GM21390 (cell line): ENCODE measurements at regions not wholly inside any gene's neighbourhood (a gene's known extent, or its start where the extent isn't known, plus 50 kb on each side); places are given as distances from the start of the nearest gene placed in this dataset.

Experiments
- ATAC-seq: cut with Tn5 transposase; IDR thresholded peaks from one replicate; pipeline ENCODE4 v1.9.1; 2021; ENCODE audit not compliant: unreplicated experiment

GRCh38 chr4:11739992-11740391 is 311.3 kb upstream of the HS3ST1 start:
- no peak for ATAC-seq

- no peak for ATAC-seq
These were observed 308.3 kb upstream of the HS3ST1 start for GRCh38 chr4:11736978-11737377.

GRCh38 chr4:11735651-11736050 is 307.0 kb upstream of the HS3ST1 start:
- no peak for ATAC-seq

- ATAC-seq, result no peak
These were observed 303.5 kb upstream of the HS3ST1 start for GRCh38 chr4:11732155-11732554.

- no peak for ATAC-seq
These were observed 301.9 kb upstream of the HS3ST1 start for GRCh38 chr4:11730545-11730944.

GRCh38 chr4:11729548-11729947 is 300.9 kb upstream of the HS3ST1 start:
- ATAC-seq, result no peak

- ATAC-seq, result no peak
These were observed 299.3 kb upstream of the HS3ST1 start for GRCh38 chr4:11727903-11728564.

GRCh38 chr4:11724731-11725130 is 296.0 kb upstream of the HS3ST1 start:
- ATAC-seq, result no peak

GRCh38 chr4:11722223-11722622 is 293.5 kb upstream of the HS3ST1 start:
- no peak for ATAC-seq

GRCh38 chr4:11720292-11720691 is 291.6 kb upstream of the HS3ST1 start:
- no peak for ATAC-seq

- ATAC-seq, result no peak
These were observed 291.2 kb upstream of the HS3ST1 start for GRCh38 chr4:11719879-11720278.

- no peak for ATAC-seq
These were observed 287.2 kb upstream of the HS3ST1 start for GRCh38 chr4:11715753-11716521.

- ATAC-seq, result no peak
These were observed 281.9 kb upstream of the HS3ST1 start for GRCh38 chr4:11710453-11711093.

- no peak for ATAC-seq
These were observed 275.6 kb upstream of the HS3ST1 start for GRCh38 chr4:11704186-11704830.

- ATAC-seq, result no peak
These were observed 274.3 kb upstream of the HS3ST1 start for GRCh38 chr4:11702886-11703557.

GRCh38 chr4:11701966-11702725 is 273.5 kb upstream of the HS3ST1 start:
- no peak for ATAC-seq

GRCh38 chr4:11700751-11701226 is 272.1 kb upstream of the HS3ST1 start:
- ATAC-seq, result no peak

GRCh38 chr4:11698846-11699590 is 270.3 kb upstream of the HS3ST1 start:
- ATAC-seq, result no peak

- no peak for ATAC-seq
These were observed 269.3 kb upstream of the HS3ST1 start for GRCh38 chr4:11698033-11698432.
